Fibroblast of lung (primary cell): ENCODE measurements at regions not wholly inside any gene's neighbourhood (a gene's known extent, or its start where the extent isn't known, plus 50 kb on each side); places are given as distances from the start of the nearest gene placed in this dataset.

Experiments used
- DNase-seq, 2 donors: peaks; one replicate each; pipeline versions ENCODE4 v3.0.0 to v3.0.0-alpha.2; 2010; ENCODE audit warnings: low read depth in 2 of 2
- H2AFZ ChIP-seq: 2 replicates; pipeline ENCODE4 v1.5.1; 2012; ENCODE audit warnings: low read length, control low read depth, inconsistent platforms
- H3K27ac ChIP-seq: 2 replicates; pipeline ENCODE4 v1.5.1; 2011; ENCODE audit warnings: low read length, control low read depth; ENCODE audit not compliant: insufficient read depth
- H3K27me3 ChIP-seq: 2 replicates; pipeline ENCODE4 v1.5.1; 2011; ENCODE audit warnings: mild to moderate bottlenecking, low read length; ENCODE audit not compliant: control insufficient read depth, insufficient read depth
- H3K36me3 ChIP-seq: 2 replicates; pipeline ENCODE4 v1.5.1; 2011; ENCODE audit warnings: low read length; ENCODE audit not compliant: control insufficient read depth, insufficient read depth
- H3K4me1 ChIP-seq: 2 replicates; pipeline ENCODE4 v1.5.1; 2011; ENCODE audit warnings: low read length; ENCODE audit not compliant: control insufficient read depth, insufficient read depth; ENCODE audit errors: extremely low read depth
- H3K4me2 ChIP-seq: 2 replicates; pipeline ENCODE4 v1.5.1; 2011; ENCODE audit warnings: low read length, control low read depth; ENCODE audit not compliant: insufficient read depth; ENCODE audit errors: extremely low read depth
- H3K4me3 ChIP-seq, 4 experiments: fragments of 200-600 bp in 1 of 4; sonication (generic) in 1 of 4; replicated peaks in 1 of 4; 2 replicates each; pipeline ENCODE4 v1.5.1; 2011 to 2016; ENCODE audit warnings: low read length in 4 of 4, low read depth in 3 of 4, mild to moderate bottlenecking in 3 of 4, control low read depth in 2 of 4, inconsistent platforms in 1 of 4, mixed read lengths in 1 of 4; ENCODE audit not compliant: insufficient read depth in 1 of 4; ENCODE audit errors: control extremely low read depth in 1 of 4
- H3K79me2 ChIP-seq: 2 replicates; pipeline ENCODE4 v1.5.1; 2012; ENCODE audit warnings: mild to moderate bottlenecking, low read length, inconsistent platforms; ENCODE audit not compliant: control insufficient read depth, insufficient read depth
- H3K9ac ChIP-seq: 2 replicates; pipeline ENCODE4 v1.5.1; 2011; ENCODE audit warnings: mild to moderate bottlenecking, low read length, control low read depth; ENCODE audit not compliant: insufficient read depth
- H3K9me3 ChIP-seq: 2 replicates; pipeline ENCODE4 v1.5.1; 2012; ENCODE audit warnings: low read depth, low read length; ENCODE audit not compliant: control insufficient read depth, insufficient read depth
- H4K20me1 ChIP-seq: 2 replicates; pipeline ENCODE4 v1.5.1; 2011; ENCODE audit warnings: low read length; ENCODE audit not compliant: control insufficient read depth, insufficient read depth; ENCODE audit errors: extremely low read depth
- CTCF ChIP-seq, 2 donors: IDR thresholded peaks in 1 of 2; conservative IDR thresholded peaks in 1 of 2; 1 replicate in 1 of 2; 2 replicates in 1 of 2; pipeline ENCODE4 v1.5.1; 2011 to 2012; ENCODE audit warnings: low read length in 2 of 2, control low read depth in 1 of 2, inconsistent platforms in 1 of 2, low read depth in 1 of 2, mild to moderate bottlenecking in 1 of 2
- EZH2 ChIP-seq: IDR thresholded peaks from 2 replicates; pipeline ENCODE4 v1.5.1; 2012; ENCODE audit warnings: low read length, control low read depth, mild to moderate bottlenecking; ENCODE audit errors: missing control alignments

DNA sequence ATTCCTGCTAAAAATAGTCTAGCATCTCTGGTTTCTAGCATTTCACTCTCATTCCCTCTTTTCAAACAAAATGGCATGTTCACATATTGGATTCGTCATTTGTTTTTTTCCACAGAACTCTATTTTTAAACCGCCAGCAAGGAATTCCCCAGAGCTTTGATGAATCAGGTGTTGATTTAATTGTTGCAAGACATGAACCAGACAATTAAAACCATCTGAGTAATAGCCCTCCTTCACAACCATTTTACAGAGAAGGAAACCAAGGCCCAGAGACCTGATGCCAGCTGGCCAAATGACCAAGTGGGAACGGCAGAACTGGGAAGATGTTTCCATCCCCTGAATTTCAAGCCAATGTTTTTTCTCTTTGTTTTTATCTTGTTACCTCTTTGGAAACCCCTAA lies 167.0 kb downstream of the CAAP1 start:
- H3K9ac ChIP-seq: no peak overlapping the region
- H3K27ac ChIP-seq: no peak overlapping the region
- H3K4me2 ChIP-seq: no peak overlapping the region
- no peaks in the 10 kb centered on the region for H4K20me1 ChIP-seq
- no peaks in the 10 kb centered on the region for H3K4me1 ChIP-seq
- H3K36me3 ChIP-seq: no peaks in the 10 kb centered on the region
- H3K9me3 ChIP-seq: no peaks in the 10 kb centered on the region
- no peak overlapping the region for H3K4me3 ChIP-seq
- H3K27me3 ChIP-seq: no peaks in the 10 kb centered on the region
- H2AFZ ChIP-seq: no peak overlapping the region
- no peak for DNase-seq
- TF ChIP-seq EZH2 (no peak), CTCF (conservative IDR thresholded peaks at IDR 0.05 in 1 of 2, IDR thresholded peaks at IDR 0.05 in 1 of 2; ENCODE audit: low read depth in 1 of 2, low read length in 2 of 2) (no peak)
- no peaks in the 10 kb centered on the region for H3K79me2 ChIP-seq

DNA sequence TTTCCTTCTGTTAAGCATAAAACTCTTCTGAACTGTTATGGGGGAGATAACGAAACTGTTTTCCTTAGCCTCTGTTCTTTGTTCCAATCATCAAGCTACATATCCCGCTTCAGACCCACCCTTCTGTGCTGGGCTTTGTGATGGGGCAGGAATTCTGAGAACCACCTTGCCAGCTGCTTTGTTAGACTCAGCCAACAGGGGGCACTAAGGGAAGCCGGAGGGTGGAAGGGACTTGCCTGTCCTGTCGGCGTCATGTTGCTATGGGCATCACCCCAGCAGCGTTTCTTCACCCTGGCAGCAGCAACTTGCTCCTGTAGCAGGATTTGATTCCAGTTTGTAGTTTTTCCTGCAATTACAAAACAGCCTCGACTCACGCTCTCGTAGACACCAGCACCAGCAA lies 169.1 kb downstream of the CAAP1 start:
- Histone ChIP-seq H3K9ac (no peak overlapping the region), H3K9me3 (no peaks in the 10 kb centered on the region), H3K79me2 (no peaks in the 10 kb centered on the region), H3K4me2 (no peak overlapping the region), H3K27ac (no peak overlapping the region), H3K27me3 (no peaks in the 10 kb centered on the region), H3K36me3 (no peaks in the 10 kb centered on the region), H3K4me1 (no peaks in the 10 kb centered on the region), H2AFZ (no peak overlapping the region), H4K20me1 (no peaks in the 10 kb centered on the region), H3K4me3 (no peak overlapping the region)
- DNase-seq: peak in 1 of 2 donors; percentile 2
- TF ChIP-seq CTCF (conservative IDR thresholded peaks at IDR 0.05 in 1 of 2, IDR thresholded peaks at IDR 0.05 in 1 of 2; ENCODE audit: low read depth in 1 of 2, low read length in 2 of 2): peak; percentile 35 to 37
- no peak for TF ChIP-seq EZH2

GRCh38 chr9:26722755-26723154 lies 169.8 kb downstream of the CAAP1 start:
- H3K36me3 ChIP-seq: no peaks in the 10 kb centered on the region
- TF ChIP-seq CTCF (conservative IDR thresholded peaks at IDR 0.05 in 1 of 2, IDR thresholded peaks at IDR 0.05 in 1 of 2; ENCODE audit: low read depth in 1 of 2, low read length in 2 of 2) (no peak), EZH2 (no peak)

More at GRCh38 chr9:26722755-26723154, 169.8 kb downstream of the CAAP1 start:
- H3K9me3 ChIP-seq: no peaks in the 10 kb centered on the region
- H3K27me3 ChIP-seq: no peaks in the 10 kb centered on the region
- no peaks in the 10 kb centered on the region for H4K20me1 ChIP-seq
- no peak overlapping the region for H3K9ac ChIP-seq
- no peak overlapping the region for H3K27ac ChIP-seq
- no peak overlapping the region for H2AFZ ChIP-seq
- no peak overlapping the region for H3K4me3 ChIP-seq
- H3K4me1 ChIP-seq: no peaks in the 10 kb centered on the region
- H3K4me2 ChIP-seq: no peak overlapping the region
- DNase-seq: no peak
- no peaks in the 10 kb centered on the region for H3K79me2 ChIP-seq
